Suprapubic skin (tissue), 3 donors: ENCODE measurements at regions not wholly inside any gene's neighbourhood (a gene's known extent, or its start where the extent isn't known, plus 50 kb on each side); places are given as distances from the start of the nearest gene placed in this dataset.

Experiments used
- CTCF ChIP-seq, 2 donors: fragments of 200-600 bp in 1 of 2; fragments of 450-650 bp in 1 of 2; sonication (generic) in 1 of 2; IDR thresholded peaks; one replicate each; pipeline ENCODE4 v1.5.1; 2016 to 2019; ENCODE audit warnings: antibody characterized with exemption in 2 of 2, mild to moderate bottlenecking in 1 of 2, moderate library complexity in 1 of 2
- POLR2A ChIP-seq, 2 donors: fragments of 450-650 bp; IDR thresholded peaks; one replicate each; pipeline ENCODE4 v1.6.1; 2017; ENCODE audit warnings: antibody characterized with exemption in 2 of 2, mild to moderate bottlenecking in 2 of 2, moderate library complexity in 2 of 2

DNA sequence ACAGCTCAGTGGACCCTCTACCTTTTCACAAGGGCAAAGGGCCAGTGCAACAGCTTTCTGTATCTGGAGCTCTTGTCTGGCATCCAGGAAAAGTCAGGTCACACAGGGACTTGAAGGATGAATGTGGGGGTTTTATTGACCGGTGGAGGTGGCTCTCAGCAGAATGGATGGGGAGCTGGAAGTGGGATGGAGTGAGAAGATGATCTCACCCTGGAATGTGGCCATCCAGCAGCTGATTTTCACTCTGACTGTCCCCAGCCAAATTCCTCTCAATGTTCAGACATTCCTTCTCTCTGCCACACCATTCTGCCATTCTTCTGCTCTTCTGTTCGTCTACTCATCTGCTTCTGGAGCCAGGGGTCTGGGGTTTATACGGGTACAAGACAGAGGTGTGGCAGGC is 1119.9 kb downstream of the TAF11L14 start:
- no peak for TF ChIP-seq CTCF (IDR thresholded peaks at IDR 0.05)
- TF ChIP-seq POLR2A (IDR thresholded peaks at IDR 0.05), result no peak
